ENCODE measurements at regions not wholly inside any gene's neighbourhood (a gene's known extent, or its start where the extent isn't known, plus 50 kb on each side); places are given as distances from the start of the nearest gene placed in this dataset.

- Histone ChIP-seq H3K4me1 (ENCODE audit: insufficient read depth, low read length, poor library complexity, severe bottlenecking) (no peaks in the 10 kb centered on the region), H3K27ac (ENCODE audit: low read depth, low read length, poor library complexity, severe bottlenecking) (no peak overlapping the region), H4K20me1 (ENCODE audit: insufficient read depth, low read length) (no peaks in the 10 kb centered on the region), H3K36me3 (ENCODE audit: insufficient read depth, low read length) (no peaks in the 10 kb centered on the region), H3K79me2 (ENCODE audit: insufficient read depth, low read depth, low read length) (no peaks in the 10 kb centered on the region), H2AFZ (ENCODE audit: low read length) (no peak overlapping the region), H3K9me2 (ENCODE audit: insufficient read depth, low read length) (no peaks in the 10 kb centered on the region), H3K4me3 (ENCODE audit: low read depth, low read length, poor library complexity, severe bottlenecking) (no peak overlapping the region), H3K4me2 (ENCODE audit: low read length) (no peak overlapping the region), H3K9me3 (ENCODE audit: low read length) (no peaks in the 10 kb centered on the region)
- DNase-seq (ENCODE audit: low spot score), result no peak
- CTCF ChIA-PET (ENCODE audit: unreplicated experiment), result no interaction called here
- TF ChIP-seq CTCF (conservative IDR thresholded peaks at IDR 0.05; ENCODE audit: low read length) (no peak), EZH2phosphoT487 (IDR thresholded peaks at IDR 0.05; ENCODE audit: borderline replicate concordance, low read depth, low read length) (no peak)
- POLR2A ChIA-PET, result no interaction called here
- no TSS peak for BruUV-seq (replicated peaks)
- intact Hi-C loops (cut with micrococcal nuclease; ENCODE audit: unreplicated experiment), result no loop called here
Measured at GRCh38 chr1:195941314-195941713, 666.9 kb downstream of the KCNT2 start.

- H3K4me1 ChIP-seq (ENCODE audit: insufficient read depth, low read length, poor library complexity, severe bottlenecking), result no peaks in the 10 kb centered on the region
- H3K4me3 ChIP-seq (ENCODE audit: low read depth, low read length, poor library complexity, severe bottlenecking), result no peak overlapping the region
- no peaks in the 10 kb centered on the region for H3K36me3 ChIP-seq (ENCODE audit: insufficient read depth, low read length)
- POLR2A ChIA-PET, result interaction anchor here (0.6 kb wide), 2 partner anchors 228 to 618 kb away, joined by 3 to 4 read pairs; no protein-coding TSS in a partner anchor
- CTCF ChIA-PET (ENCODE audit: unreplicated experiment), result no interaction called here
- no peak overlapping the region for H3K27ac ChIP-seq (ENCODE audit: low read depth, low read length, poor library complexity, severe bottlenecking)
- no peak overlapping the region for H2AFZ ChIP-seq (ENCODE audit: low read length)
- BruUV-seq (replicated peaks), result no TSS peak
- no peaks in the 10 kb centered on the region for H4K20me1 ChIP-seq (ENCODE audit: insufficient read depth, low read length)
- no peak for DNase-seq (ENCODE audit: low spot score)
- TF ChIP-seq EZH2phosphoT487 (IDR thresholded peaks at IDR 0.05; ENCODE audit: borderline replicate concordance, low read depth, low read length), result no peak
- no peak for TF ChIP-seq CTCF (conservative IDR thresholded peaks at IDR 0.05; ENCODE audit: low read length)
- H3K79me2 ChIP-seq (ENCODE audit: insufficient read depth, low read depth, low read length), result no peaks in the 10 kb centered on the region
- intact Hi-C loops (cut with micrococcal nuclease; ENCODE audit: unreplicated experiment), result no loop called here
- H3K9me3 ChIP-seq (ENCODE audit: low read length), result no peaks in the 10 kb centered on the region
- no peak overlapping the region for H3K4me2 ChIP-seq (ENCODE audit: low read length)
- H3K9me2 ChIP-seq (ENCODE audit: insufficient read depth, low read length), result no peaks in the 10 kb centered on the region
Measured at GRCh38 chr1:195939844-195940243, 668.4 kb downstream of the KCNT2 start.

- no peaks in the 10 kb centered on the region for H3K79me2 ChIP-seq (ENCODE audit: insufficient read depth, low read depth, low read length)
- no peaks in the 10 kb centered on the region for H3K9me3 ChIP-seq (ENCODE audit: low read length)
- H3K36me3 ChIP-seq (ENCODE audit: insufficient read depth, low read length), result no peaks in the 10 kb centered on the region
- H3K9me2 ChIP-seq (ENCODE audit: insufficient read depth, low read length), result no peaks in the 10 kb centered on the region
- no peak overlapping the region for H3K4me3 ChIP-seq (ENCODE audit: low read depth, low read length, poor library complexity, severe bottlenecking)
- no TSS peak for BruUV-seq (replicated peaks)
- DNase-seq (ENCODE audit: low spot score), result no peak
- no peaks in the 10 kb centered on the region for H3K4me1 ChIP-seq (ENCODE audit: insufficient read depth, low read length, poor library complexity, severe bottlenecking)
- POLR2A ChIA-PET, result interaction anchor here (1.1 kb wide), 1 partner anchor 13 kb away, joined by 4 read pairs; no protein-coding TSS in a partner anchor
- no peak for TF ChIP-seq CTCF (conservative IDR thresholded peaks at IDR 0.05; ENCODE audit: low read length)
- no peak for TF ChIP-seq EZH2phosphoT487 (IDR thresholded peaks at IDR 0.05; ENCODE audit: borderline replicate concordance, low read depth, low read length)
- H2AFZ ChIP-seq (ENCODE audit: low read length), result no peak overlapping the region
- H3K4me2 ChIP-seq (ENCODE audit: low read length), result no peak overlapping the region
- H4K20me1 ChIP-seq (ENCODE audit: insufficient read depth, low read length), result no peaks in the 10 kb centered on the region
- H3K27ac ChIP-seq (ENCODE audit: low read depth, low read length, poor library complexity, severe bottlenecking), result no peak overlapping the region
- CTCF ChIA-PET (ENCODE audit: unreplicated experiment), result no interaction called here
- intact Hi-C loops (cut with micrococcal nuclease; ENCODE audit: unreplicated experiment), result no loop called here
Measured at GRCh38 chr1:195934817-195935553, 673.3 kb downstream of the KCNT2 start.
